HepG2 (cell line): ENCODE measurements at regions not wholly inside any gene's neighbourhood (a gene's known extent, or its start where the extent isn't known, plus 50 kb on each side); places are given as distances from the start of the nearest gene placed in this dataset.

Source experiments
- ATAC-seq: fragments of 200-7000 bp; cut with Tn5 transposase; 3 replicates; pipeline ENCODE4 v1.9.1; 2020; ENCODE audit warnings: mild to moderate bottlenecking, moderate library complexity
- BruUV-seq: library from RNA; stranded (reverse); fragments of 400-500 nt; replicated peaks from 2 replicates; lab custom pipeline; 2021; lab: Mats Ljungman, UMichigan
- CTCF ChIA-PET: fragments of 300-600 bp; formaldehyde crosslinking; extraction: SDS; loops from one replicate; lab custom pipeline; 2021; ENCODE audit warnings: low total read pairs, inconsistent platforms, low intra/inter-chr PET ratio; lab: Yijun Ruan, JAX
- POLR2A ChIA-PET: fragments of 350-600 bp; sonication (Branson Sonifier 250); formaldehyde crosslinking; loops from one replicate; lab custom pipeline; 2020; ENCODE audit warnings: antibody characterized with exemption, inconsistent platforms; lab: Yijun Ruan, JAX
- DNase-seq: peaks from one replicate; pipeline ENCODE4 v3.0.0-alpha.2; 2015; ENCODE audit warnings: low spot score
- FAIRE-seq: peaks from 3 replicates; lab custom pipeline; 2011; peaks lifted over from hg19 to GRCh38; lab: Jason Lieb, UNC
- H2AFZ ChIP-seq: one replicate; pipeline ENCODE4 v1.6.1; 2011; ENCODE audit warnings: low read length, inconsistent platforms
- H3K27ac ChIP-seq: fragments of 300-600 bp; 3 replicates; pipeline ENCODE4 v1.8.0; 2011; ENCODE audit warnings: mixed run types, mild to moderate bottlenecking, mixed read lengths, low read length, inconsistent platforms; ENCODE audit not compliant: insufficient read depth; ENCODE audit errors: extremely low read length
- H3K27me3 ChIP-seq, 2 experiments: fragments of 200-600 bp in 1 of 2; 2 replicates in 1 of 2; 3 replicates in 1 of 2; pipeline versions ENCODE4 v1.6.0 to v1.8.0; 2011; ENCODE audit warnings: low read length in 2 of 2, mild to moderate bottlenecking in 2 of 2, moderate library complexity in 2 of 2, inconsistent platforms in 1 of 2; ENCODE audit not compliant: insufficient read depth in 2 of 2, control insufficient read depth in 1 of 2
- H3K36me3 ChIP-seq, 2 experiments: fragments of 200-600 bp in 1 of 2; replicated peaks in 1 of 2; 2 replicates in 1 of 2; 3 replicates in 1 of 2; pipeline versions ENCODE4 v1.5.1 to v1.8.0; 2011; ENCODE audit warnings: low read length in 2 of 2, inconsistent platforms in 1 of 2; ENCODE audit not compliant: insufficient read depth in 2 of 2, control insufficient read depth in 1 of 2
- H3K4me1 ChIP-seq: 2 replicates; pipeline ENCODE4 v1.5.1; 2012; ENCODE audit warnings: low read length, inconsistent platforms; ENCODE audit not compliant: insufficient read depth
- H3K4me2 ChIP-seq: 2 replicates; pipeline ENCODE4 v1.6.0; 2011; ENCODE audit warnings: low read depth, low read length, inconsistent platforms
- H3K4me3 ChIP-seq, 3 experiments: fragments of 200-600 bp in 1 of 3; sonication (generic), shearing (Covaris generic) in 1 of 3; replicated peaks in 1 of 3; 2 replicates each; pipeline ENCODE4 v1.5.1; 2011 to 2016; ENCODE audit warnings: low read length in 3 of 3, inconsistent platforms in 2 of 3, low read depth in 2 of 3, mild to moderate bottlenecking in 2 of 3, control low read depth in 1 of 3, mixed read lengths in 1 of 3; ENCODE audit not compliant: insufficient read depth in 1 of 3
- H3K79me2 ChIP-seq: one replicate; pipeline ENCODE4 v1.6.1; 2011; ENCODE audit warnings: low read length, inconsistent platforms; ENCODE audit not compliant: insufficient read depth
- H3K9ac ChIP-seq: 2 replicates; pipeline ENCODE4 v1.6.0; 2011; ENCODE audit warnings: mild to moderate bottlenecking, low read depth, low read length, inconsistent platforms; ENCODE audit not compliant: insufficient read depth
- H3K9me3 ChIP-seq: 2 replicates; pipeline ENCODE4 v1.5.1; 2012; ENCODE audit warnings: mild to moderate bottlenecking, low read length
- H4K20me1 ChIP-seq: 2 replicates; pipeline ENCODE4 v1.6.0; 2011; ENCODE audit warnings: inconsistent platforms, mild to moderate bottlenecking, low read length, moderate library complexity; ENCODE audit not compliant: insufficient read depth
- HDAC6 ChIP-seq: fragments of 200-600 bp; sonication (generic); IDR thresholded peaks from 2 replicates; pipeline ENCODE4 v1.7.0; 2017; ENCODE audit warnings: mild to moderate bottlenecking, antibody characterized with exemption, low read length, low read depth
- NCOA1 ChIP-seq: sonication (generic); formaldehyde crosslinking; IDR thresholded peaks from 2 replicates; pipeline ENCODE4 v1.9.0; 2021; ENCODE audit warnings: missing genetic modification reagents
- ZFP36 ChIP-seq: fragments of 150-350 bp; IDR thresholded peaks from 2 replicates; pipeline ENCODE4 v1.6.1; 2018; ENCODE audit warnings: borderline replicate concordance, low read length, low read depth; ENCODE audit not compliant: partially characterized antibody
- ZNF503 ChIP-seq: sonication (generic); formaldehyde crosslinking; IDR thresholded peaks from 2 replicates; pipeline ENCODE4 v1.4.0; 2020; ENCODE audit warnings: missing genetic modification reagents
- ZNF614 ChIP-seq: IDR thresholded peaks from 2 replicates; pipeline ENCODE4 v1.6.1; 2018; ENCODE audit warnings: missing biosample characterization, missing genetic modification reagents, inconsistent platforms, borderline replicate concordance
- ZNF713 ChIP-seq: sonication (generic); formaldehyde crosslinking; IDR thresholded peaks from 2 replicates; pipeline ENCODE4 v1.4.0; 2020; ENCODE audit warnings: mild to moderate bottlenecking, missing genetic modification reagents
- ZNF83 ChIP-seq: sonication (generic); formaldehyde crosslinking; IDR thresholded peaks from 2 replicates; pipeline ENCODE4 v1.4.0; 2020; ENCODE audit warnings: missing genetic modification reagents, mild to moderate bottlenecking, borderline replicate concordance
- in situ Hi-C: cut with HindIII; loops from 2 replicates; pipeline ENCODE4 v1.10.0; 2017; ENCODE audit warnings: low pct_unique_long_range_greater_than_20kb; ENCODE audit not compliant: extremely low pct_ligation_motif_present
- intact Hi-C: fragments of 100-400 bp; cut with micrococcal nuclease; formaldehyde crosslinking; loops from one replicate; pipeline ENCODE4 v1.10.0; 2022; ENCODE audit not compliant: unreplicated experiment
- TF ChIP-seq, protein P1 (sequence below), 2 experiments: fragments of 450-650 bp in 1 of 2; sonication (generic) in 1 of 2; formaldehyde crosslinking; IDR thresholded peaks; 2 replicates each; pipeline versions ENCODE4 v1.5.0 to v1.8.0; 2020 to 2022; ENCODE audit warnings: mild to moderate bottlenecking in 1 of 2, missing genetic modification reagents in 1 of 2

DNA sequence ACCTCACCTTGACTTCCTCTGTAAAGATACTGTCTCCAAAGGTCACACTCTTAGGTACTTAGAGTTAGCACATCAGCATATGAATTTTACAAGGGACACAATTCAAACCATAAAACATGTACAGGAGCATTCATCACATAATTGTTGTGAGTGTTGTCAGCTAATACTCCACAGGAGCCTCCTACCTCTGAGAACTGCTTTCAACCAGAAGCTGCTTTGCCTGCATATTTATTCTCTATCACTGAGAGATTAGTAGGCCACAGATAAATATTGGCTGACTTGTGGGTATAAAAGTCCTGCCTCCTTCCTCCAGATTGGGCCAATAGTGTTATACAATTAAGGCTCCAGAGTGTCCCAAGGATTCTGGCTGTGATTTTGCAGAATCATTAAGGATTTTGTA lies 1207.0 kb downstream of the XPNPEP1 start:
- POLR2A ChIA-PET: no interaction called here
- CTCF ChIA-PET: no interaction called here
- no TSS peak for BruUV-seq

More for the DNA sequence above, 1207.0 kb downstream of the XPNPEP1 start:
- Histone ChIP-seq H4K20me1 (no peaks in the 10 kb centered on the region), H3K9ac (no peak overlapping the region), H3K4me2 (no peak overlapping the region), H3K4me1 (no peaks in the 10 kb centered on the region), H3K36me3 (no peaks in the 10 kb centered on the region), H3K27ac (no peak overlapping the region)
- no peak for DNase-seq
- intact Hi-C loops: no loop called here
- TF ChIP-seq ZNF83 (CRISPR knock-in tag) (no peak), NCOA1 (CRISPR knock-in tag) (no peak), HDAC6 (no peak), ZNF503 (CRISPR knock-in tag) (no peak), ZNF713 (CRISPR knock-in tag) (no peak), ZFP36 (no peak), ZNF614 (no peak)
- TF ChIP-seq, protein P1, sequence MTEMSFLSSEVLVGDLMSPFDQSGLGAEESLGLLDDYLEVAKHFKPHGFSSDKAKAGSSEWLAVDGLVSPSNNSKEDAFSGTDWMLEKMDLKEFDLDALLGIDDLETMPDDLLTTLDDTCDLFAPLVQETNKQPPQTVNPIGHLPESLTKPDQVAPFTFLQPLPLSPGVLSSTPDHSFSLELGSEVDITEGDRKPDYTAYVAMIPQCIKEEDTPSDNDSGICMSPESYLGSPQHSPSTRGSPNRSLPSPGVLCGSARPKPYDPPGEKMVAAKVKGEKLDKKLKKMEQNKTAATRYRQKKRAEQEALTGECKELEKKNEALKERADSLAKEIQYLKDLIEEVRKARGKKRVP (CRISPR knock-in tag; IDR thresholded peaks at IDR 0.05): no peak
- TF ChIP-seq, all 625 proteins: peak for 0
- FAIRE-seq: no peak
- in situ Hi-C loops: no loop called here
- Histone ChIP-seq H2AFZ (no peak overlapping the region), H3K4me3 (no peak overlapping the region), H3K79me2 (no peaks in the 10 kb centered on the region), H3K27me3 (no peaks in the 10 kb centered on the region), H3K9me3 (peaks cover 94% of the 10 kb centered on the region)
- no peak for ATAC-seq
